Neuronal stem cell (in vitro differentiated cells): ENCODE measurements at regions not wholly inside any gene's neighbourhood (a gene's known extent, or its start where the extent isn't known, plus 50 kb on each side); places are given as distances from the start of the nearest gene placed in this dataset.

Source experiments
- DNase-seq: peaks from one replicate; pipeline ENCODE4 v3.0.0-alpha.2; 2013; ENCODE audit warnings: low spot score
- H2AFZ ChIP-seq: one replicate; pipeline ENCODE4 v1.6.1; 2013; ENCODE audit warnings: mild to moderate bottlenecking, low read length, inconsistent platforms
- H2AK5ac ChIP-seq: 2 replicates; pipeline ENCODE4 v1.6.1; 2013; ENCODE audit warnings: low read depth, mild to moderate bottlenecking, inconsistent platforms, low read length, moderate library complexity, mixed read lengths
- H2BK120ac ChIP-seq: 2 replicates; pipeline ENCODE4 v1.6.1; 2013; ENCODE audit warnings: low read depth, mild to moderate bottlenecking, inconsistent platforms, low read length, moderate library complexity, mixed read lengths
- H2BK12ac ChIP-seq: one replicate; pipeline ENCODE4 v1.6.1; 2013; ENCODE audit warnings: low read length, inconsistent platforms
- H2BK15ac ChIP-seq: 2 replicates; pipeline ENCODE4 v1.6.1; 2013; ENCODE audit warnings: mild to moderate bottlenecking, low read length, inconsistent platforms, mixed read lengths
- H2BK5ac ChIP-seq: one replicate; pipeline ENCODE4 v1.6.1; 2013; ENCODE audit warnings: inconsistent platforms, mild to moderate bottlenecking, low read length, moderate library complexity
- H3K14ac ChIP-seq: one replicate; pipeline ENCODE4 v1.6.1; 2013; ENCODE audit warnings: low read length, inconsistent platforms
- H3K18ac ChIP-seq: 2 replicates; pipeline ENCODE4 v1.6.1; 2013; ENCODE audit warnings: low read length, inconsistent platforms
- H3K23ac ChIP-seq: 2 replicates; pipeline ENCODE4 v1.6.1; 2013; ENCODE audit warnings: low read depth, mild to moderate bottlenecking, mixed read lengths, low read length, inconsistent platforms; ENCODE audit not compliant: poor library complexity
- H3K27ac ChIP-seq: replicated peaks from 3 replicates; pipeline ENCODE4 v1.5.1; 2013; ENCODE audit warnings: low read length, inconsistent platforms
- H3K27me3 ChIP-seq, 3 experiments: 2 replicates each; pipeline ENCODE4 v1.6.1; 2013; ENCODE audit warnings: low read length in 3 of 3, mild to moderate bottlenecking in 2 of 3, inconsistent platforms in 1 of 3, low read depth in 1 of 3, mixed read lengths in 1 of 3, moderate library complexity in 1 of 3; ENCODE audit not compliant: control insufficient read depth in 3 of 3, insufficient read depth in 3 of 3
- H3K36me3 ChIP-seq, 2 donors: replicated peaks in 1 of 2; 2 replicates each; pipeline ENCODE4 v1.6.1; 2013; ENCODE audit warnings: low read length in 2 of 2; ENCODE audit not compliant: control insufficient read depth in 2 of 2, insufficient read depth in 2 of 2
- H3K4ac ChIP-seq: 2 replicates; pipeline ENCODE4 v1.6.1; 2013; ENCODE audit warnings: inconsistent platforms, mild to moderate bottlenecking, low read length, moderate library complexity
- H3K4me1 ChIP-seq, 2 donors: 1 replicate in 1 of 2; 2 replicates in 1 of 2; pipeline ENCODE4 v1.6.1; 2013; ENCODE audit warnings: low read length in 2 of 2, low read depth in 1 of 2; ENCODE audit not compliant: control insufficient read depth in 2 of 2, insufficient read depth in 1 of 2
- H3K4me2 ChIP-seq: one replicate; pipeline ENCODE4 v1.6.1; 2013; ENCODE audit warnings: mild to moderate bottlenecking, low read length, inconsistent platforms; ENCODE audit not compliant: insufficient read depth, poor library complexity, severe bottlenecking
- H3K4me3 ChIP-seq, 2 donors: 2 replicates each; pipeline ENCODE4 v1.5.1; 2013; ENCODE audit warnings: low read length in 2 of 2, mild to moderate bottlenecking in 2 of 2, inconsistent platforms in 1 of 2, moderate library complexity in 1 of 2
- H3K79me1 ChIP-seq: one replicate; pipeline ENCODE4 v1.6.1; 2013; ENCODE audit warnings: low read depth, mild to moderate bottlenecking, inconsistent platforms, low read length, moderate library complexity
- H3K9ac ChIP-seq: one replicate; pipeline ENCODE4 v1.6.1; 2013; ENCODE audit warnings: mild to moderate bottlenecking, low read depth, low read length, inconsistent platforms; ENCODE audit not compliant: poor library complexity
- H3K9me3 ChIP-seq, 2 donors: replicated peaks in 1 of 2; 2 replicates each; pipeline versions ENCODE3 to v1.6.1; 2013; ENCODE audit warnings: low read length in 2 of 2, mild to moderate bottlenecking in 2 of 2, inconsistent platforms in 1 of 2, low read depth in 1 of 2, mixed read lengths in 1 of 2, moderate library complexity in 1 of 2; ENCODE audit not compliant: control insufficient read depth in 2 of 2, insufficient read depth in 1 of 2
- H4K8ac ChIP-seq: one replicate; pipeline ENCODE4 v1.6.1; 2013; ENCODE audit warnings: low read depth, mild to moderate bottlenecking, inconsistent platforms, low read length, moderate library complexity
- H4K91ac ChIP-seq: one replicate; pipeline ENCODE4 v1.6.1; 2013; ENCODE audit warnings: low read length, low read depth, mild to moderate bottlenecking, inconsistent platforms; ENCODE audit not compliant: poor library complexity
- WGBS, 2 donors: extraction: QIAGEN DNeasy Blood & Tissue Kit; methylation state at CpG; one replicate each; pipeline ENCODE4 v1.1.7; 2013; ENCODE audit warnings: missing lambda C conversion rate in 2 of 2, mixed read lengths in 1 of 2; ENCODE audit not compliant: insufficient read length in 2 of 2, insufficient replicate concordance in 1 of 2; ENCODE audit errors: extremely low coverage in 2 of 2; 5-methylcytosine and 5-hydroxymethylcytosine counted together

DNA sequence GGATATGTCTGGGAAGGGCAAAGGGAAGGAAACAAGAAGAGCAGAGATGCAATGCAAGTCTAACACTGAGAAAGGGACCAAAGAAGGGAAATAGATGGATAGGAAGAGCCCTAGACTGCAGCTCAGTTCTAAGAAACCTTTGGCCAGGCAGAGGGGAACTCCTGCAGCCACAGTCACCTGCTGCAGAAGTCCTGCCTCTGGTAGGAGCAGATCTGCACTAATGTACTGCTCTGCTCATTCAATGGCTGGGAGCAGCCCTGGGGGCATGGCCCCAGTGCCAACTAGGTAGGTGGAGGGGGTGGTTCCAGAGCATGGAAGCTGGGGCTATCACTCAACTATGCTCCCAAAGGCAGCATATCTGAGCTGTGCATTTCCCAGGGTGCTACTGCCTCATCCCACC is 388.9 kb downstream of the PCNX1 start:
- H4K91ac ChIP-seq: no peak overlapping the region
- no peak overlapping the region for H2AK5ac ChIP-seq
- H4K8ac ChIP-seq: no peak overlapping the region
- H3K18ac ChIP-seq: no peak overlapping the region
- H2BK120ac ChIP-seq: no peak overlapping the region
- no peak overlapping the region for H2BK5ac ChIP-seq
- H3K23ac ChIP-seq: no peak overlapping the region
- no peak overlapping the region for H3K4me3 ChIP-seq
- no peaks in the 10 kb centered on the region for H3K9me3 ChIP-seq
- no peak overlapping the region for H3K4ac ChIP-seq
- no peak overlapping the region for H3K14ac ChIP-seq
- no peak for DNase-seq
- H3K4me1 ChIP-seq: peaks cover 0 to 2% of the 10 kb centered on the region in 2 donors
- no peaks in the 10 kb centered on the region for H3K79me1 ChIP-seq
- no peak overlapping the region for H3K27ac ChIP-seq
- no peaks in the 10 kb centered on the region for H3K36me3 ChIP-seq
- no peak overlapping the region for H2BK15ac ChIP-seq
- no peaks in the 10 kb centered on the region for H3K27me3 ChIP-seq
- H3K4me2 ChIP-seq: no peak overlapping the region
- H2AFZ ChIP-seq: no peak overlapping the region
- H2BK12ac ChIP-seq: no peak overlapping the region
- no peak overlapping the region for H3K9ac ChIP-seq

GRCh38 chr14:71300566-71301330 is 393.5 kb downstream of the PCNX1 start:
- no peaks in the 10 kb centered on the region for H3K36me3 ChIP-seq
- H3K4me2 ChIP-seq: no peak overlapping the region
- no peak overlapping the region for H2BK12ac ChIP-seq
- no peak overlapping the region for H3K9ac ChIP-seq
- H3K4ac ChIP-seq: no peak overlapping the region
- no peak overlapping the region for H4K8ac ChIP-seq
- DNase-seq: no peak
- no peak overlapping the region for H2AK5ac ChIP-seq
- no peak overlapping the region for H3K4me3 ChIP-seq
- no peak overlapping the region for H3K27ac ChIP-seq
- H2AFZ ChIP-seq: peak overlapping the region; percentile 62
- no peaks in the 10 kb centered on the region for H3K27me3 ChIP-seq
- no peak overlapping the region for H3K23ac ChIP-seq
- peaks cover 6 to 13% of the 10 kb centered on the region in 2 donors for H3K4me1 ChIP-seq
- H3K14ac ChIP-seq: no peak overlapping the region
- no peak overlapping the region for H3K18ac ChIP-seq
- H3K9me3 ChIP-seq: peaks cover 0 to 16% of the 10 kb centered on the region in 2 donors
- no peak overlapping the region for H4K91ac ChIP-seq
- no peak overlapping the region for H2BK120ac ChIP-seq
- H2BK5ac ChIP-seq: no peak overlapping the region
- H3K79me1 ChIP-seq: no peaks in the 10 kb centered on the region
- no CpG with 5 or more reads among the region's 5 CpGs for WGBS, 2 donors
- no peak overlapping the region for H2BK15ac ChIP-seq

DNA sequence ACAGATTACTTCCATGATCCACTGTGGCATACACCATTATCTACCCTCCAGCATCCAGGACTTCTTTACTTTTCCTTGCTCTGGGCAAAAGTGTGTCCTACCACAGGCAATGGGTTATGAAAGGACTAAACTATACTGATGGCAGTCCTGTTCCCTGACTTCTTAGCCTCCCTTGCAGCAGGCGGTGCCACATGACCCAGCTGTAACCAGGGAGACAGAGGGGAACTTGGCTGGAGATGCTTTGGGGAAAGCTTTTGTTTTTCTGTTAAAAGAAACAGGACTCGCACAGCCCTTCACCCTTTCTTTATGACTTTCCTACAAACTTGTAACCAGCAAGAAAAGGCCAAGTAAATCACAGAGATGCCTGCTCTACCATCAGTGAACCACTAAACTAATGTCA is 394.4 kb downstream of the PCNX1 start:
- H2BK15ac ChIP-seq: no peak overlapping the region
- no peaks in the 10 kb centered on the region for H3K79me1 ChIP-seq
- DNase-seq: no peak
- H3K4me1 ChIP-seq: peaks cover 6 to 13% of the 10 kb centered on the region in 2 donors
- H2BK12ac ChIP-seq: no peak overlapping the region
- no peaks in the 10 kb centered on the region for H3K36me3 ChIP-seq
- H2BK5ac ChIP-seq: no peak overlapping the region
- no peak overlapping the region for H3K4ac ChIP-seq
- no peak overlapping the region for H2BK120ac ChIP-seq
- H3K9ac ChIP-seq: no peak overlapping the region
- WGBS, 2 donors: no CpG with 5 or more reads among the region's 2 CpGs
- peak overlapping the region; percentile 62 for H2AFZ ChIP-seq
- no peak overlapping the region for H4K8ac ChIP-seq
- no peak overlapping the region for H3K27ac ChIP-seq
- H3K4me2 ChIP-seq: no peak overlapping the region
- no peak overlapping the region for H3K14ac ChIP-seq
- no peak overlapping the region for H3K18ac ChIP-seq
- H2AK5ac ChIP-seq: no peak overlapping the region
- H3K4me3 ChIP-seq: no peak overlapping the region
- H4K91ac ChIP-seq: no peak overlapping the region
- H3K27me3 ChIP-seq: no peaks in the 10 kb centered on the region
- H3K23ac ChIP-seq: no peak overlapping the region
- H3K9me3 ChIP-seq: peaks cover 1 to 18% of the 10 kb centered on the region in 2 donors

- peaks cover 6 to 13% of the 10 kb centered on the region in 2 donors for H3K4me1 ChIP-seq
- no peak overlapping the region for H3K4ac ChIP-seq
- no peak overlapping the region for H3K23ac ChIP-seq
- no peak overlapping the region for H2AFZ ChIP-seq
- no peak overlapping the region for H4K91ac ChIP-seq
- peaks cover 1 to 18% of the 10 kb centered on the region in 2 donors for H3K9me3 ChIP-seq
- H2BK120ac ChIP-seq: no peak overlapping the region
- H3K36me3 ChIP-seq: no peaks in the 10 kb centered on the region
- no peak overlapping the region for H4K8ac ChIP-seq
- H2AK5ac ChIP-seq: no peak overlapping the region
- WGBS, 2 donors: no CpG with 5 or more reads among the region's 6 CpGs
- no peak overlapping the region for H3K9ac ChIP-seq
- H2BK12ac ChIP-seq: no peak overlapping the region
- no peak overlapping the region for H3K4me2 ChIP-seq
- H3K79me1 ChIP-seq: no peaks in the 10 kb centered on the region
- H3K18ac ChIP-seq: no peak overlapping the region
- H3K27ac ChIP-seq: no peak overlapping the region
- H3K27me3 ChIP-seq: no peaks in the 10 kb centered on the region
- H2BK15ac ChIP-seq: no peak overlapping the region
- DNase-seq: no peak
- H2BK5ac ChIP-seq: no peak overlapping the region
- H3K4me3 ChIP-seq: no peak overlapping the region
- H3K14ac ChIP-seq: no peak overlapping the region
These were observed 397.4 kb downstream of the PCNX1 start for GRCh38 chr14:71304690-71305089.
